SU-DHL-6 (cell line): ENCODE measurements at regions not wholly inside any gene's neighbourhood (a gene's known extent, or its start where the extent isn't known, plus 50 kb on each side); places are given as distances from the start of the nearest gene placed in this dataset.

Experiments
- EZH2phosphoT487 ChIP-seq: fragments of 200-600 bp; sonication (generic), shearing (Covaris generic); conservative IDR thresholded peaks from 2 replicates; pipeline ENCODE4 v1.6.1; 2018; ENCODE audit warnings: mild to moderate bottlenecking, antibody characterized with exemption, low read length, moderate library complexity, mixed read lengths
- TF ChIP-seq, protein P1 (sequence below): fragments of 200-600 bp; sonication (generic); IDR thresholded peaks from one replicate; pipeline ENCODE4 v1.5.1; 2017; ENCODE audit warnings: antibody characterized with exemption, mild to moderate bottlenecking, low read length, moderate library complexity; ENCODE audit not compliant: insufficient read depth, poor library complexity, severe bottlenecking

DNA sequence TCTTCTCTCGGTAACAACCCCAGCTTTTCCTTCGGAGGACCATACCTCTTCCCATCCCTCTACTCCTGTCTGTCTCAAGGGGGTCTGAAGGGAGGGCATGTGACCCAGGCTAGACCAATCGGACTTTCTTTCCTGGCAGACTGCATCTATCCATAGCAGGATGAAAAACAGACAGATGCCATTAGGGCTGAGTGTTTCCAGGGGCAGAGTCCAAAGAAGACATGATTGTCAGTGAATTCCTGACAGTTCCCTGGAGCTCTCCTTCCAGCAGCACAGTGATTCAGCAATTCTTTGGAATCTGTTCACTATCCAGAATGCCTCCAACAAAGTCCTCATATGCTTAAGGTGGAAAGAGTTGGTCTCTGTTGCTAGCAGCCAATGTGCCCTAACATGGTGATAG, 189.8 kb downstream of the KCTD12 start:
- TF ChIP-seq, protein P1, sequence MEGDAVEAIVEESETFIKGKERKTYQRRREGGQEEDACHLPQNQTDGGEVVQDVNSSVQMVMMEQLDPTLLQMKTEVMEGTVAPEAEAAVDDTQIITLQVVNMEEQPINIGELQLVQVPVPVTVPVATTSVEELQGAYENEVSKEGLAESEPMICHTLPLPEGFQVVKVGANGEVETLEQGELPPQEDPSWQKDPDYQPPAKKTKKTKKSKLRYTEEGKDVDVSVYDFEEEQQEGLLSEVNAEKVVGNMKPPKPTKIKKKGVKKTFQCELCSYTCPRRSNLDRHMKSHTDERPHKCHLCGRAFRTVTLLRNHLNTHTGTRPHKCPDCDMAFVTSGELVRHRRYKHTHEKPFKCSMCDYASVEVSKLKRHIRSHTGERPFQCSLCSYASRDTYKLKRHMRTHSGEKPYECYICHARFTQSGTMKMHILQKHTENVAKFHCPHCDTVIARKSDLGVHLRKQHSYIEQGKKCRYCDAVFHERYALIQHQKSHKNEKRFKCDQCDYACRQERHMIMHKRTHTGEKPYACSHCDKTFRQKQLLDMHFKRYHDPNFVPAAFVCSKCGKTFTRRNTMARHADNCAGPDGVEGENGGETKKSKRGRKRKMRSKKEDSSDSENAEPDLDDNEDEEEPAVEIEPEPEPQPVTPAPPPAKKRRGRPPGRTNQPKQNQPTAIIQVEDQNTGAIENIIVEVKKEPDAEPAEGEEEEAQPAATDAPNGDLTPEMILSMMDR = no peak
- TF ChIP-seq EZH2phosphoT487 = no peak
